SK-N-SH (cell line): ENCODE measurements at regions not wholly inside any gene's neighbourhood (a gene's known extent, or its start where the extent isn't known, plus 50 kb on each side); places are given as distances from the start of the nearest gene placed in this dataset.

Experiments used
- CTCF ChIA-PET: fragments of 300-600, 350-600 bp; formaldehyde crosslinking; extraction: SDS; loops from one replicate; lab custom pipeline; 2021; lab: Yijun Ruan, JAX
- POLR2A ChIA-PET: fragments of 350-600 bp; sonication (Branson Sonifier 250); formaldehyde crosslinking; extraction: SDS; loops from one replicate; lab custom pipeline; 2020; ENCODE audit warnings: antibody characterized with exemption, inconsistent platforms; lab: Yijun Ruan, JAX
- DNase-seq: peaks from one replicate; pipeline ENCODE4 v3.0.0; 2012
- H2AFZ ChIP-seq: fragments of 200-600 bp; sonication (generic); 2 replicates; pipeline ENCODE4 v1.8.1; 2016; ENCODE audit warnings: antibody characterized with exemption, mild to moderate bottlenecking, low read depth
- H3F3A ChIP-seq: fragments of 200-600 bp; sonication (generic); replicated peaks from 2 replicates; pipeline ENCODE3; 2016; ENCODE audit warnings: antibody characterized with exemption, mild to moderate bottlenecking; ENCODE audit not compliant: insufficient read depth
- H3K27ac ChIP-seq, 2 experiments: fragments of 200-500 bp in 1 of 2; fragments of 200-600 bp in 1 of 2; sonication (Bioruptor generic) in 1 of 2; sonication (generic), shearing (Covaris generic) in 1 of 2; 2 replicates each; pipeline versions ENCODE4 v1.5.1 to v1.6.1; 2014 to 2016; ENCODE audit warnings: low read depth in 2 of 2, inconsistent platforms in 1 of 2, low read length in 1 of 2, mild to moderate bottlenecking in 1 of 2, mixed read lengths in 1 of 2
- H3K27me3 ChIP-seq: fragments of 200-600 bp; sonication (generic), shearing (Covaris generic); 2 replicates; pipeline ENCODE4 v1.6.1; 2016; ENCODE audit warnings: mixed run types; ENCODE audit not compliant: insufficient read depth
- H3K36me3 ChIP-seq, 2 experiments: fragments of 200-500 bp in 1 of 2; fragments of 200-600 bp in 1 of 2; sonication (Bioruptor generic) in 1 of 2; sonication (generic) in 1 of 2; replicated peaks in 1 of 2; 2 replicates each; pipeline versions ENCODE3 to v1.5.1; 2014 to 2016; ENCODE audit warnings: low read length in 1 of 2, mild to moderate bottlenecking in 1 of 2; ENCODE audit not compliant: insufficient read depth in 2 of 2, control insufficient read depth in 1 of 2
- H3K4me1 ChIP-seq, 2 experiments: fragments of 200-500 bp in 1 of 2; fragments of 200-600 bp in 1 of 2; sonication (Bioruptor generic) in 1 of 2; sonication (generic), shearing (Covaris generic) in 1 of 2; 2 replicates each; pipeline versions ENCODE4 v1.5.1 to v1.6.1; 2014 to 2016; ENCODE audit warnings: low read depth in 1 of 2, low read length in 1 of 2, mixed run types in 1 of 2; ENCODE audit not compliant: insufficient read depth in 2 of 2, control insufficient read depth in 1 of 2
- H3K4me2 ChIP-seq: fragments of 200-600 bp; sonication (generic), shearing (Covaris generic); 2 replicates; pipeline ENCODE4 v1.6.1; 2017; ENCODE audit warnings: mixed run types
- H3K4me3 ChIP-seq, 2 experiments: fragments of 200-500 bp in 1 of 2; fragments of 200-600 bp in 1 of 2; sonication (Bioruptor generic) in 1 of 2; sonication (generic), shearing (Covaris generic) in 1 of 2; 2 replicates each; pipeline versions ENCODE4 v1.5.1 to v1.8.1; 2014 to 2016; ENCODE audit warnings: low read depth in 2 of 2, inconsistent platforms in 1 of 2, low read length in 1 of 2, mild to moderate bottlenecking in 1 of 2, mixed read lengths in 1 of 2, moderate library complexity in 1 of 2
- H3K79me2 ChIP-seq: fragments of 200-600 bp; sonication (generic); 2 replicates; pipeline ENCODE4 v1.8.1; 2017; ENCODE audit warnings: mild to moderate bottlenecking; ENCODE audit not compliant: insufficient read depth
- H3K9ac ChIP-seq: fragments of 200-600 bp; sonication (generic); 2 replicates; pipeline ENCODE4 v1.6.1; 2017; ENCODE audit warnings: mixed run types
- H3K9me2 ChIP-seq: fragments of 200-600 bp; sonication (generic); 2 replicates; pipeline ENCODE4 v1.6.1; 2017; ENCODE audit warnings: mixed run types
- H3K9me3 ChIP-seq: fragments of 200-600 bp; sonication (generic); 2 replicates; pipeline ENCODE4 v1.6.1; 2017; ENCODE audit warnings: mixed run types, mild to moderate bottlenecking, moderate library complexity
- H4K20me1 ChIP-seq: fragments of 200-600 bp; sonication (generic); 2 replicates; pipeline ENCODE4 v1.6.1; 2017; ENCODE audit warnings: mild to moderate bottlenecking, mixed run types; ENCODE audit not compliant: insufficient read depth
- EP300 ChIP-seq, 2 experiments: IDR thresholded peaks; 2 replicates each; pipeline versions ENCODE4 v1.4.0 to v1.6.1; 2012; ENCODE audit warnings: borderline replicate concordance in 1 of 2, low read depth in 1 of 2, low read length in 1 of 2
- FOXJ3 ChIP-seq: sonication (generic); formaldehyde crosslinking; IDR thresholded peaks from 2 replicates; pipeline ENCODE4 v1.5.1; 2020; ENCODE audit warnings: mild to moderate bottlenecking, missing genetic modification reagents
- IRF3 ChIP-seq: fragments of 150-350 bp; IDR thresholded peaks from 2 replicates; pipeline ENCODE4 v1.6.1; 2016; ENCODE audit warnings: mild to moderate bottlenecking, low read depth, low read length
- JUND ChIP-seq: IDR thresholded peaks from 2 replicates; pipeline ENCODE4 v1.4.0; 2012
- MAX ChIP-seq: IDR thresholded peaks from 2 replicates; pipeline ENCODE4 v1.4.0; 2012; ENCODE audit warnings: low read depth
- MEF2A ChIP-seq: IDR thresholded peaks from 2 replicates; pipeline ENCODE4 v1.4.0; 2012; ENCODE audit warnings: low read depth, borderline replicate concordance
- NFIC ChIP-seq: IDR thresholded peaks from 2 replicates; pipeline ENCODE4 v1.4.0; 2012; ENCODE audit warnings: borderline replicate concordance
- NRF1 ChIP-seq: IDR thresholded peaks from 2 replicates; pipeline ENCODE4 v1.6.1; 2012; ENCODE audit warnings: low read depth, mild to moderate bottlenecking, low read length
- PBX3 ChIP-seq: IDR thresholded peaks from 2 replicates; pipeline ENCODE4; 2012
- POLR2AphosphoS5 ChIP-seq: IDR thresholded peaks from 2 replicates; pipeline ENCODE4 v1.6.1; 2012; ENCODE audit warnings: low read depth, low read length
- RAD21 ChIP-seq: IDR thresholded peaks from 2 replicates; pipeline ENCODE4 v1.6.1; 2012; ENCODE audit warnings: mild to moderate bottlenecking, low read length
- RCOR1 ChIP-seq: fragments of 150-350 bp; IDR thresholded peaks from 2 replicates; pipeline ENCODE4 v1.6.1; 2017; ENCODE audit warnings: antibody characterized with exemption, low read length
- SIN3A ChIP-seq: IDR thresholded peaks from 2 replicates; pipeline ENCODE4 v1.6.1; 2012; ENCODE audit warnings: low read depth, mild to moderate bottlenecking, low read length, moderate library complexity, borderline replicate concordance
- SMC3 ChIP-seq: IDR thresholded peaks from 2 replicates; pipeline ENCODE4 v1.6.1; 2012; ENCODE audit warnings: low read depth, low read length, improper control_type of control experiment
- TAF1 ChIP-seq: IDR thresholded peaks from 2 replicates; pipeline ENCODE4 v1.6.1; 2012; ENCODE audit warnings: low read depth, mild to moderate bottlenecking, low read length, moderate library complexity, borderline replicate concordance
- TCF12 ChIP-seq: IDR thresholded peaks from 2 replicates; pipeline ENCODE4 v1.4.0; 2012
- TEAD4 ChIP-seq: IDR thresholded peaks from 2 replicates; pipeline ENCODE4 v1.4.0; 2012; ENCODE audit warnings: mild to moderate bottlenecking, borderline replicate concordance; ENCODE audit not compliant: insufficient read depth
- YY1 ChIP-seq: IDR thresholded peaks from 2 replicates; pipeline ENCODE4 v1.4.0; 2012; ENCODE audit warnings: low read depth, mild to moderate bottlenecking
- ZBTB33 ChIP-seq: IDR thresholded peaks from 2 replicates; pipeline ENCODE4 v1.4.0; 2012; ENCODE audit warnings: low read depth, borderline replicate concordance
- WGBS: methylation state at CpG from one replicate; pipeline ENCODE4 v1.1.6; 2017; ENCODE audit warnings: low lambda C conversion rate; 5-methylcytosine and 5-hydroxymethylcytosine counted together

GRCh38 chr10:8400151-8400550 lies 345.7 kb downstream of the GATA3 start:
- Histone ChIP-seq H3K4me3 (no peak overlapping the region), H3K4me2 (no peak overlapping the region), H4K20me1 (no peaks in the 10 kb centered on the region), H3K4me1 (no peaks in the 10 kb centered on the region; a peak in 1 of 4 replicates), H3K9me3 (no peaks in the 10 kb centered on the region), H2AFZ (no peak overlapping the region), H3F3A (no peaks in the 10 kb centered on the region), H3K9ac (no peak overlapping the region), H3K36me3 (no peaks in the 10 kb centered on the region), H3K27me3 (no peaks in the 10 kb centered on the region), H3K9me2 (no peaks in the 10 kb centered on the region), H3K27ac (no peak overlapping the region), H3K79me2 (no peaks in the 10 kb centered on the region)
- ChIA-PET POLR2A (no interaction called here), CTCF (no interaction called here)
- no peak for DNase-seq
- no peak for TF ChIP-seq MAX
- no peak for TF ChIP-seq RCOR1
- TF ChIP-seq SIN3A = no peak
- no peak for TF ChIP-seq NFIC
- TF ChIP-seq TCF12 = no peak
- no peak for TF ChIP-seq TAF1
- TF ChIP-seq YY1 = no peak
- no peak for TF ChIP-seq MEF2A
- TF ChIP-seq FOXJ3 = no peak
- TF ChIP-seq ZBTB33 = no peak
- 79% methylated on average over 6 of the region's 6 CpGs for WGBS

- Histone ChIP-seq H3K4me3 (no peak overlapping the region), H2AFZ (no peak overlapping the region), H4K20me1 (no peaks in the 10 kb centered on the region), H3K4me2 (no peak overlapping the region), H3F3A (no peaks in the 10 kb centered on the region), H3K27ac (no peak overlapping the region), H3K9me2 (no peaks in the 10 kb centered on the region), H3K27me3 (no peaks in the 10 kb centered on the region), H3K36me3 (no peaks in the 10 kb centered on the region), H3K9me3 (no peaks in the 10 kb centered on the region), H3K79me2 (no peaks in the 10 kb centered on the region), H3K4me1 (no peaks in the 10 kb centered on the region; a peak in 1 of 4 replicates), H3K9ac (no peak overlapping the region)
- TF ChIP-seq TEAD4 (no peak), ZBTB33 (no peak), RAD21 (no peak), SMC3 (no peak), JUND (no peak), POLR2AphosphoS5 (no peak), MEF2A (no peak), TAF1 (no peak), TCF12 (no peak), NRF1 (no peak), PBX3 (no peak), EP300 (IDR thresholded peaks at IDR 0.05; ENCODE audit: borderline replicate concordance in 1 of 2, low read depth in 1 of 2, low read length in 1 of 2) (no peak), IRF3 (no peak)
- CTCF ChIA-PET = no interaction called here
- WGBS = 69% methylated on average over 3 of the region's 3 CpGs
- POLR2A ChIA-PET = no interaction called here
- no peak for DNase-seq
Observed at GRCh38 chr10:8400892-8401291, 346.4 kb downstream of the GATA3 start.
